GM18873 (cell line): ENCODE measurements at regions not wholly inside any gene's neighbourhood (a gene's known extent, or its start where the extent isn't known, plus 50 kb on each side); places are given as distances from the start of the nearest gene placed in this dataset.

Experiments used
- ATAC-seq: cut with Tn5 transposase; IDR thresholded peaks from one replicate; pipeline ENCODE4 v1.9.1; 2021; ENCODE audit warnings: mild to moderate bottlenecking, moderate library complexity, moderate number of reproducible peaks; ENCODE audit not compliant: unreplicated experiment, low FRiP score

DNA sequence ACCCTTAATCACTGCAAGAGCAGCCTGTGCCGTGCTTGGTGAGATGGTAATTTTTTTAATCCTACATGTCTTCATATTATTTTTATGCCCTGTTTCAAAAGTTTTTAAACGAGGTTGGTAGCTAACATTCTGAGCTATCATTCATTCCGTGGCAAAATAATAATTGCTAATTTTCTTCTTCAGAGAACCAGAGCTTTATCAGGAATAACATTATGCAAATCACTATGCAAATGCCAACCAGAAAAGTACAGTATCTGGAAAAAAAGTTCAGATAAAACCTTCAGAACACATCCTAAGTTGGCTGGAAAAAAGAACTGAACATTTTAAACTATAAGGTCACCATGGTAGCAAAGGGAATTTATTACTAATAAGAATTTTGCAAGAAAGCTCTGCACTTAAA lies 165.1 kb upstream of the NABP1 start:
- ATAC-seq: no peak

DNA sequence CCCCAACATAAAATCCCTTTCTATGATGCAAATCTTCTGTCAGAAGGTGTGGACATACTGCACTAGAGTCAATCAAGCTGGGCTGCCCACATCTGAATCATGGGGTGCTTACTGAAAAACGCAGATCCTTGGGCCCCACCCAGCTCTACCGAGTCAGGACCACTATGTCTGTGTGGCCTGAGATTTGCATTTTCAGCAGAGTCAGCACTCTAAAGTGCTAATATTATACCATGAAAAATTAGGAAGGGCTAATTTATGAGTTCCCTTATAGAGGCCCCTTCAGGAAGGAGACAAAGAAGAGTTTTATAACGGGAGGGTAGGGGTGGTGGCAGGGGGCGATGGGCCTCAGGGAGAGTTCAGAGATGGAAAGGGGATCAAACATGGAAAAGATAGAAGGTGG lies 163.3 kb upstream of the NABP1 start:
- ATAC-seq: no peak

DNA sequence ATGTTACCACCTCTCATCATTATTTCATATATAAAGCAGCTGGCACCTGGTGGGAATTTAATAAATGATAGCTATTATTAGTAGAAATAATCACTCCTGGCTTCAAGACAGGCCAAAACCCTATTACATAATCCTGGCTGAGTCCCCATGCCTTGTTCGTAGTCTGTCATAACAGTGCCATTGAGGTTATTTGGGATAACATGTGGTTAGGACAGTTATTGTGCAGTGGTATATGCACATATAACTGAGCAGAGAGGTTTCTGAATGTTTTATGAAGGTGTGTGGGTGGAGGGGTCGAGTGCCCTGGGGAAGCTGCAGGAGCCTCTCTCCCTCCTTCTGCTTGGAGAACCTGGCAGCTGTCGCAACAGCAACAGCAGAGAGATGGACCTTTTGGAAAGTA lies 162.4 kb upstream of the NABP1 start:
- no peak for ATAC-seq

DNA sequence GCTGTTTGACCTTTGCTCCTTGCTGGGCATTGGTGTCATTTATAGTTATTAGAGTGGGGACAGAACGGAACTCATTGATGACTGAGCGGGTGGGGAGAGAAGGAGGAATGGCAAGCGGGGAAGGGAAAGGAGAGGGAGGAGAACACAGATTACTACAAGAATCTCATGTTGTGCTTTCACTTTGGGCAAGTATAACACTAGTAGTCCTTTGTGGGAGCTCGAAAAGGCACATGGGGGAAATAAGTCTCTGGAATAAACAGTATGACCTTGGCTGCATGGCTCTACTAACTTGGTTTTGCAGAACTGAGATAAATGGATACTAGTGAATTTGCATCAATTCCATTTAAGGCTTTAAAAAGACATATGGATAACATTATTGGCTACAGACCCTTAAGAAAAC lies 161.7 kb upstream of the NABP1 start:
- ATAC-seq: no peak

GRCh38 chr2:191521608-191522208 lies 156.2 kb upstream of the NABP1 start:
- ATAC-seq: no peak

DNA sequence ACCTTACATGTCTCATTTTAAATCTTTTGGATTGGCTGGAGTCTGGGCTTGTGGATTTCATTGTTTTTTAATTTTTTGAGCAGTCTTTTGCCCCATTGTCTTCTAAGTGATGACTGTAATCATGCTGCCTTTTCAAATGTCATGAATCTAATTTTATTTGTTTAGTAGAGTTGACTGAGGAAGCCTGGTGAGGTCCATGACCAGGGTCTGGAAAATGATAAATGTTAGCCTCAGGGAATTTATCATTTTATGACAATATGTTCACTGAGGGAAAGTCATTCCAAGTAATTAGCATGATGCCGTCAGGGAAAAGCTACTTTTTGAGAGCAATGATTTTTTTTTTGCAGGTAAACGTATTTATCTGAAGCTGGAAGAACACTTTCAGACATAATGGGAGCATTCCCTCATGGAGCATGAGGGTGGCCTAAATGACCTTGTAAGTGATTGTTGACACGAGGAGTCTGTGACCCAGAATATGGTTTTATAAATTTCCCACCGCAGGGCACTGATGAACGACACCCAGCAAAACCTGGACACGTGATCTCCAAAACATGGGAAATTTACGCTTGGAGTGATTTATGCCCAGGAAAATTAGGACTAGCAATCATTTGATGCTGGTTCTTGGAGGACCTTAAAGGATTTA lies 155.3 kb upstream of the NABP1 start:
- ATAC-seq: no peak

DNA sequence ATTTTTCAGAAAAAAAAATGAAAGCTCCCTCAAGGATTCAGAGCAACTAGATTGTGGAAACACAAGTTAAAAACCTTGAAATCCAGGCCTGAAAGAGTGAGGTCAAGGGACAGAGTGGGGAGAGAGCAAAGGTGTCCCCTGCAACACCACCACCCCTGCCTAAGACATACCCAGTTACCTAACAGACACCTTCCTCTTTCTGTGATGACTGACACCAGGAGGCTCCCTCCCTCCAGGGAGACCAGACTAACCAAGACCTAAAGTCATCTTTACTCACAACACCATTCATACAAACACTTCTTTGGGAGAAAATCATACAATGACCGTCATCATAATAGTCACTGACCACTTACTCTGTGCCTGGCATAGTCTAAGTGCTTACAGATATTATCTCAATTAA lies 151.8 kb upstream of the NABP1 start:
- no peak for ATAC-seq

GRCh38 chr2:191526536-191526935 lies 151.4 kb upstream of the NABP1 start:
- no peak for ATAC-seq

DNA sequence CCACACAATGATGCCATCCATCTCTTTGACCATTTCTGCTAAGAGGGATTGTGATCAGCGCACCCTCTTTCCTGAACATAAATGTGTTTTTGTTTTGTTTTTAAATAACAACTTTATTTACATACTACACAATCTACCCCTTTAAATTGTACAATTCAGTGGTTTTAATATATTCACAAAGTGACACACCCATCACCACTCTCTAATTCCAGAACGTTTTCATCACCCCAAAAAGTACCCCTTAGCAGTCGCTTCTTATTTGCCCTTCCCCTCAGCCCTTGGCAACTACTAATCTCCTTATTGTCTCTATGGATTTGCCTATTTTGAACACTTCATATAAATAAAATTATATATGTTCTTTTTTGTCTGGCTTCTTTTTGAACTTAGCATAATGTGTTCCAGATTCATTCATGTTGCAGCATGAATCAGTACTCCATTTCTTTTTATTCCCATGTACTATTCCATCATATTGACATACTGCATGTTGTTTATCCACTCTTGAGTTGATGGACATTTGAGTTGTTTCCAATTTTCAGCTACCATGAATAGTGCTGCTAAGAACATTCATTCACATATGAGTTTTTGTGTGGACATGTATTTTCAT lies 150.9 kb upstream of the NABP1 start:
- ATAC-seq: no peak

- ATAC-seq: no peak
Measured at GRCh38 chr2:191530618-191531017, 147.3 kb upstream of the NABP1 start.

DNA sequence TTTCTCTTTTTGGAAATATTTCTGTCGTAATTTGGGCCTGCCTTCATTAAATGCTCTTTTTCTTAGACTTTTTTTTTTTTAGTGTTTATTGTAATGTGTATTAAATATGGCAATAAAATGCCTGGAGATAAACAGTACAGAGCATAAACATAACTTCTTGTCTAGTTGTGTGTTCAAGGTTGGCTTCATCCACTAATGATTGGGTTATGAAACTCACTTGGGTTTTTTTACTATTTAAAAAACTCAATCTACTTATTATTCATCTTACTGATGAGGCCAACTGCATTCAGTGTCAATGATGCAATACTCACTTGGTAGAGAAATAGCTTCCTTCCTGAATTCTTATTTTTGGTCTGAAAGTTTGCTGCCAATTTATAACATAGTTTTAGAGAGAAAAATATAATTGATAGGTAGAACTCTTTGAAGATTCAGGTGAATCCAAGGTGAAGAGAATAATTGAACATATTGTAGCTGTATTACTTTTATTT lies 144.2 kb upstream of the NABP1 start:
- no peak for ATAC-seq

- no peak for ATAC-seq
Measured at GRCh38 chr2:191537921-191538320, 140.0 kb upstream of the NABP1 start.

DNA sequence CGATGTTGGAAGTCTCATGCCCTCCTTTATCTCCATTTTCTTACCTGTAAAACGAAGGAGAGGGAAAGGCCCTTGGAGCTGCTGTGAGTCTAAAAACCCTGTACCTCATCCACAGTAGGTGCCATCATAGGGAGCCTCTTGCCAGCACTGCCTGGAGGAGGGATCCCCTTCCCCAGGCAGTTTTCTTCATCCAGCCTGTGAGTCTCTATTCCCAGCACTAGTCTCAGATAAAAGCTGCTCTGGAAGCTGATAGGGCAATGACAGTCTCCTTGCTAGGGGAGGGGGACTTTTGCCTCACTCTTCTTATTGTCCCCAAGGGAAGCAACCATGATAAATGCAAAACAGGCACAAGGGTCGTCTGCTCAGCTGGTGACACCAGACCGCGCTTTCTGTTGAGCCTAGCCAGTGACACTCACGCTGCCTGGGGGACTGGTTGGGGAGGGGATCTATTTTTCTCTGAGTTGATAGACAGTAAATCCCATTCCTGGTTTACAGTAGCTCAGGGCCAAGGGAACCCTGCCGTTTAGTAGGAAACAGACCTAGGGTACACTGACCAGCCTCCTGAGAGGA lies 139.5 kb upstream of the NABP1 start:
- no peak for ATAC-seq

DNA sequence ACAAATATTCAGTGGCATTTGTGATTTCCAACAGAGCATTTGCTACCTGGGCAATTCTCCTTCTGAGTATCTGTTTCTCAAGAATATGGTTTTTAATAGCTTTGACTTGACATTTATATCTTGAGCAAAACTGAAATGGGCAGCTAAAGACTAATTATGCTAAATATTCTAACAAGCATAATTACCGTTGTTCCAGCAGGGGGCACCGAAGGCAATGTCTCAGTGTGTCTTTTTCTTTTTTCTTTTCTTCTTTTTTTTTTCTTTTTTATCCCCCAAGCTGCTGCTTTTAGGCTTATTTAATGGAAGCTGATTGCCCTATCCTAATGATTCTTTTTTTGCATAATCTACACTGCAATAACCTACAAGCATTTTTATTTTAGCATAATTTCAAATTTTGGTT lies 138.9 kb upstream of the NABP1 start:
- ATAC-seq: no peak

DNA sequence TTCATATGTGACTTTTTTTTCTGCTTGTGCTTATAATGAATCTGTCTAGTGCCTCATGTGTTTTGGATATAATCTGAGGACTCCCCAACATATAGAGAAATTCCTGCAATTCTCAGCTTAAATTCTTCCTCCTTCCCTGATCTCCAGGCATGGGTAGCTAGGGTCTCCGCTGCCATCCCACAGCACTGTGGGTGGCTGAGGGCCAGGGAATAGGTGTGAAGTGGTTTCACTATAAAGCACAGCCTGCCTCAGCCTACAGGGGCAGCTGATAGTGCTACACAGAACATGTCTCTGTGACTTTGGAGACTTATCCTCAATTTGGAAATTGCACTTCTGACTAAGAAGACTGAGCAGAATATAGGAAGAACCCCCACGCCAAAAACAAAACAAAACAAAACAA lies 137.3 kb upstream of the NABP1 start:
- no peak for ATAC-seq

- ATAC-seq: no peak
Measured at GRCh38 chr2:191543708-191544107, 134.2 kb upstream of the NABP1 start.

DNA sequence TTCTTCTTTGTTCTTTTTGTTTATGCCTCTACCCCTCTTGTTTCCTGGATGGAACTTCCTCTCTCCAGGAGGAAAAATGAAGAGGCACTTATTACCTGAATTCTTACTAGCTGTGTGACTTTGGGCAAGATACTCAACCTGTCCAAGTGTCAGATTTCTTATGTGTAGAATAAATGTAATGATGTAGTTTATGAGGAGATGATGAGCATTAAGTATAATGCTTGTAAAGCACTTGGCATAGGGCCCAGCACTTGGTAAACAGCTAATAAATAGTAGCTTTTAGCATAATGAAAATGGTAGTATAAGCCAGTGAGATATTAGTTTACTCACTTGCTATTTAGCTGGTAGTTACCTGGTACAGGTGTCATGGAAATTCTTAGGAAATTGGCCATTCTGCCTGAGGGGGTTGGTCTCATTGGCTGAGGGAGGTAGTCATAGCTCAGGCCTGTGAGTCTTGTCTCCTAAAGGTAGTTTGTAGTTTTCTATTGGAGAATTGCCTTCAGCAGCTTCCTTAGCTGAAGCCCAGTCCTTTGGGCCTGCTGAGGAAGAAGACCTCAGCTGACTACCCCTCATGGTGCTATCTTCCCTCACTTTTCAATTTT lies 133.4 kb upstream of the NABP1 start:
- no peak for ATAC-seq

DNA sequence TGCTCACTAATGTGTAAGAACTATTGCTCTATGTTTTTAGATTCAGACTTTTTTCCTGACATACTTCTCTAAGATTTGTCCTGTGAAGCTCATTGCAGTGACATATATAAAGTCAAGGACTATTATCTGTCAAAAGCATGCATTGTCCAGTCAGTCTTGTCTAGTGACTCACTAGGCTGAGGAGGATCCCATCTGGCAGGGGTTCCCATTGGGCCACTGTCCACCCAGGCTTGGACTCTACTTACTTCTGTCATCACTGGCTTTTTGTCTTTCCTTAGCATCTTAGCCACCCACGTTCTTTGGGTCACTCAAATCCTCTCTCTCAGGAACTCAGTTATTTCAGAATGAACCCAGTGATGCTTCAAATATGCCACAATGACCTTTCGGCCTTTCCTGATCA lies 132.6 kb upstream of the NABP1 start:
- no peak for ATAC-seq

- no peak for ATAC-seq
Measured at GRCh38 chr2:191552066-191552465, 125.9 kb upstream of the NABP1 start.

GRCh38 chr2:191554240-191554639 lies 123.7 kb upstream of the NABP1 start:
- no peak for ATAC-seq

DNA sequence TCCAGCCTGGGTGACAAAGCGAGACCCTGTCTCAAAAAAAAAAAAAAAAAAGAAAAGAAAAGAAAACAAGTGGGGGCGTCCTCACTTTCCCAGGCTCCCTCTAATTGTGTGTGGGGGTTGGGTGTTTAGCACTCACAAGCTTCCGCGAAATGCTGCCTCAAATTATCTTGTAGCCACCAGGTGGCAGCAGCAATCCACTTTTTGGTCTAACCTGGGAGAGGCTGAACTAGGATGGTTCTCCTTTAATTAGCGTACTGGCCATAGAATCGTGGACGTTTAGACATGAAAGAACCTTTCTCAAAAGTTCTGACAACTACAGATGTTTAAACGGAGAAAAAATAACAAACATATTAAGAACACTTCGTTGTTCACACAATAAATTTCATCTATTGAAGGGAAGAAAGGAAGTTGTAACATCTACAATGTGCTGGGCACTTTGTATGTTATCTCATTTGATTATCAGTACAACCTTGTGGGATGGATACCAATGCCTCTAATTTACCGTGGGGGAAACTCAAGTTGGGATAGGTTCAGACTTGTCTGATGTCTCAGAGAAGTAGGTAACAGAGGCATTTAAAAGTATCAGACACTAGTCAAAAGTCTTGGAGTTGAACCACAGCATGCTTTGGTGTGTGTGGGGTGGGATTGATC lies 122.7 kb upstream of the NABP1 start:
- peak; percentile 91 for ATAC-seq
